Ovary (tissue), 3 donors: ENCODE measurements at regions not wholly inside any gene's neighbourhood (a gene's known extent, or its start where the extent isn't known, plus 50 kb on each side); places are given as distances from the start of the nearest gene placed in this dataset.

Experiments used
- CTCF ChIP-seq, 3 donors: fragments of 450-650 bp in 2 of 3; fragments of 200-600 bp in 1 of 3; IDR thresholded peaks; one replicate each; pipeline versions ENCODE4 v1.5.1 to v1.8.0; 2016 to 2022; ENCODE audit warnings: antibody characterized with exemption in 3 of 3, mild to moderate bottlenecking in 1 of 3
- EP300 ChIP-seq: sonication (generic); formaldehyde crosslinking; IDR thresholded peaks from one replicate; pipeline ENCODE4 v1.6.1; 2017; ENCODE audit warnings: antibody characterized with exemption
- donor health status: DM: no; HTN: no; CAD: no.

- no peak for TF ChIP-seq CTCF (IDR thresholded peaks at IDR 0.05)
- no peak for TF ChIP-seq EP300
Measured at GRCh38 chr12:91680864-91681263, 464.8 kb downstream of the BTG1 start.
